SK-N-SH (cell line): ENCODE measurements at regions not wholly inside any gene's neighbourhood (a gene's known extent, or its start where the extent isn't known, plus 50 kb on each side); places are given as distances from the start of the nearest gene placed in this dataset.

Experiments used
- CTCF ChIA-PET: fragments of 300-600, 350-600 bp; formaldehyde crosslinking; extraction: SDS; loops from one replicate; lab custom pipeline; 2021; lab: Yijun Ruan, JAX
- POLR2A ChIA-PET: fragments of 350-600 bp; sonication (Branson Sonifier 250); formaldehyde crosslinking; extraction: SDS; loops from one replicate; lab custom pipeline; 2020; ENCODE audit warnings: antibody characterized with exemption, inconsistent platforms; lab: Yijun Ruan, JAX
- DNase-seq: peaks from one replicate; pipeline ENCODE4 v3.0.0; 2012
- H2AFZ ChIP-seq: fragments of 200-600 bp; sonication (generic); 2 replicates; pipeline ENCODE4 v1.8.1; 2016; ENCODE audit warnings: antibody characterized with exemption, mild to moderate bottlenecking, low read depth
- H3F3A ChIP-seq: fragments of 200-600 bp; sonication (generic); replicated peaks from 2 replicates; pipeline ENCODE3; 2016; ENCODE audit warnings: antibody characterized with exemption, mild to moderate bottlenecking; ENCODE audit not compliant: insufficient read depth
- H3K27ac ChIP-seq, 2 experiments: fragments of 200-500 bp in 1 of 2; fragments of 200-600 bp in 1 of 2; sonication (Bioruptor generic) in 1 of 2; sonication (generic), shearing (Covaris generic) in 1 of 2; 2 replicates each; pipeline versions ENCODE4 v1.5.1 to v1.6.1; 2014 to 2016; ENCODE audit warnings: low read depth in 2 of 2, inconsistent platforms in 1 of 2, low read length in 1 of 2, mild to moderate bottlenecking in 1 of 2, mixed read lengths in 1 of 2
- H3K27me3 ChIP-seq: fragments of 200-600 bp; sonication (generic), shearing (Covaris generic); 2 replicates; pipeline ENCODE4 v1.6.1; 2016; ENCODE audit warnings: mixed run types; ENCODE audit not compliant: insufficient read depth
- H3K36me3 ChIP-seq, 2 experiments: fragments of 200-500 bp in 1 of 2; fragments of 200-600 bp in 1 of 2; sonication (Bioruptor generic) in 1 of 2; sonication (generic) in 1 of 2; replicated peaks in 1 of 2; 2 replicates each; pipeline versions ENCODE3 to v1.5.1; 2014 to 2016; ENCODE audit warnings: low read length in 1 of 2, mild to moderate bottlenecking in 1 of 2; ENCODE audit not compliant: insufficient read depth in 2 of 2, control insufficient read depth in 1 of 2
- H3K4me1 ChIP-seq, 2 experiments: fragments of 200-500 bp in 1 of 2; fragments of 200-600 bp in 1 of 2; sonication (Bioruptor generic) in 1 of 2; sonication (generic), shearing (Covaris generic) in 1 of 2; 2 replicates each; pipeline versions ENCODE4 v1.5.1 to v1.6.1; 2014 to 2016; ENCODE audit warnings: low read depth in 1 of 2, low read length in 1 of 2, mixed run types in 1 of 2; ENCODE audit not compliant: insufficient read depth in 2 of 2, control insufficient read depth in 1 of 2
- H3K4me2 ChIP-seq: fragments of 200-600 bp; sonication (generic), shearing (Covaris generic); 2 replicates; pipeline ENCODE4 v1.6.1; 2017; ENCODE audit warnings: mixed run types
- H3K4me3 ChIP-seq, 2 experiments: fragments of 200-500 bp in 1 of 2; fragments of 200-600 bp in 1 of 2; sonication (Bioruptor generic) in 1 of 2; sonication (generic), shearing (Covaris generic) in 1 of 2; 2 replicates each; pipeline versions ENCODE4 v1.5.1 to v1.8.1; 2014 to 2016; ENCODE audit warnings: low read depth in 2 of 2, inconsistent platforms in 1 of 2, low read length in 1 of 2, mild to moderate bottlenecking in 1 of 2, mixed read lengths in 1 of 2, moderate library complexity in 1 of 2
- H3K79me2 ChIP-seq: fragments of 200-600 bp; sonication (generic); 2 replicates; pipeline ENCODE4 v1.8.1; 2017; ENCODE audit warnings: mild to moderate bottlenecking; ENCODE audit not compliant: insufficient read depth
- H3K9ac ChIP-seq: fragments of 200-600 bp; sonication (generic); 2 replicates; pipeline ENCODE4 v1.6.1; 2017; ENCODE audit warnings: mixed run types
- H3K9me2 ChIP-seq: fragments of 200-600 bp; sonication (generic); 2 replicates; pipeline ENCODE4 v1.6.1; 2017; ENCODE audit warnings: mixed run types
- H3K9me3 ChIP-seq: fragments of 200-600 bp; sonication (generic); 2 replicates; pipeline ENCODE4 v1.6.1; 2017; ENCODE audit warnings: mixed run types, mild to moderate bottlenecking, moderate library complexity
- H4K20me1 ChIP-seq: fragments of 200-600 bp; sonication (generic); 2 replicates; pipeline ENCODE4 v1.6.1; 2017; ENCODE audit warnings: mild to moderate bottlenecking, mixed run types; ENCODE audit not compliant: insufficient read depth
- EP300 ChIP-seq, 2 experiments: IDR thresholded peaks; 2 replicates each; pipeline versions ENCODE4 v1.4.0 to v1.6.1; 2012; ENCODE audit warnings: borderline replicate concordance in 1 of 2, low read depth in 1 of 2, low read length in 1 of 2
- EZH2phosphoT487 ChIP-seq: fragments of 200-600 bp; sonication (generic); IDR thresholded peaks from 2 replicates; pipeline ENCODE4 v1.6.1; 2017; ENCODE audit warnings: low read depth, mixed run types, mild to moderate bottlenecking, antibody characterized with exemption, moderate library complexity, borderline replicate concordance
- FOSL2 ChIP-seq: IDR thresholded peaks from 2 replicates; pipeline ENCODE4 v1.4.0; 2012; ENCODE audit warnings: low read depth, mild to moderate bottlenecking, moderate library complexity, borderline replicate concordance
- FOXJ3 ChIP-seq: sonication (generic); formaldehyde crosslinking; IDR thresholded peaks from 2 replicates; pipeline ENCODE4 v1.5.1; 2020; ENCODE audit warnings: mild to moderate bottlenecking, missing genetic modification reagents
- FOXM1 ChIP-seq: IDR thresholded peaks from 2 replicates; pipeline ENCODE4 v1.4.0; 2012; ENCODE audit warnings: low read depth, mild to moderate bottlenecking
- IRF3 ChIP-seq: fragments of 150-350 bp; IDR thresholded peaks from 2 replicates; pipeline ENCODE4 v1.6.1; 2016; ENCODE audit warnings: mild to moderate bottlenecking, low read depth, low read length
- JUND ChIP-seq: IDR thresholded peaks from 2 replicates; pipeline ENCODE4 v1.4.0; 2012
- MAX ChIP-seq: IDR thresholded peaks from 2 replicates; pipeline ENCODE4 v1.4.0; 2012; ENCODE audit warnings: low read depth
- MEF2A ChIP-seq: IDR thresholded peaks from 2 replicates; pipeline ENCODE4 v1.4.0; 2012; ENCODE audit warnings: low read depth, borderline replicate concordance
- MXI1 ChIP-seq: IDR thresholded peaks from 2 replicates; pipeline ENCODE4 v1.6.1; 2012; ENCODE audit warnings: mild to moderate bottlenecking, low read depth, low read length, improper control_type of control experiment
- NRF1 ChIP-seq: IDR thresholded peaks from 2 replicates; pipeline ENCODE4 v1.6.1; 2012; ENCODE audit warnings: low read depth, mild to moderate bottlenecking, low read length
- PBX3 ChIP-seq: IDR thresholded peaks from 2 replicates; pipeline ENCODE4; 2012
- RAD21 ChIP-seq: IDR thresholded peaks from 2 replicates; pipeline ENCODE4 v1.6.1; 2012; ENCODE audit warnings: mild to moderate bottlenecking, low read length
- REST ChIP-seq: IDR thresholded peaks from 2 replicates; pipeline ENCODE4 v1.6.1; 2012; ENCODE audit warnings: mild to moderate bottlenecking, low read depth, low read length, moderate library complexity
- SIN3A ChIP-seq: IDR thresholded peaks from 2 replicates; pipeline ENCODE4 v1.6.1; 2012; ENCODE audit warnings: low read depth, mild to moderate bottlenecking, low read length, moderate library complexity, borderline replicate concordance
- SMC3 ChIP-seq: IDR thresholded peaks from 2 replicates; pipeline ENCODE4 v1.6.1; 2012; ENCODE audit warnings: low read depth, low read length, improper control_type of control experiment
- TCF12 ChIP-seq: IDR thresholded peaks from 2 replicates; pipeline ENCODE4 v1.4.0; 2012
- TEAD4 ChIP-seq: IDR thresholded peaks from 2 replicates; pipeline ENCODE4 v1.4.0; 2012; ENCODE audit warnings: mild to moderate bottlenecking, borderline replicate concordance; ENCODE audit not compliant: insufficient read depth
- USF1 ChIP-seq: IDR thresholded peaks from 2 replicates; pipeline ENCODE4 v1.4.0; 2012; ENCODE audit warnings: low read depth, borderline replicate concordance
- ZBTB33 ChIP-seq: IDR thresholded peaks from 2 replicates; pipeline ENCODE4 v1.4.0; 2012; ENCODE audit warnings: low read depth, borderline replicate concordance
- WGBS: methylation state at CpG from one replicate; pipeline ENCODE4 v1.1.6; 2017; ENCODE audit warnings: low lambda C conversion rate; 5-methylcytosine and 5-hydroxymethylcytosine counted together

- WGBS = 88% methylated on average over 5 of the region's 5 CpGs
- Histone ChIP-seq H3K36me3 (no peaks in the 10 kb centered on the region), H3K27me3 (no peaks in the 10 kb centered on the region), H3K9ac (no peak overlapping the region), H3K4me1 (peaks cover 0 to 36% of the 10 kb centered on the region in 2 experiments; a peak in 3 of 4 replicates), H2AFZ (no peak overlapping the region), H4K20me1 (no peaks in the 10 kb centered on the region), H3K9me3 (no peaks in the 10 kb centered on the region), H3K4me2 (no peak overlapping the region), H3K79me2 (peaks cover 3% of the 10 kb centered on the region; the same call in 1 of the 2 replicates), H3K4me3 (no peak overlapping the region), H3K27ac (no peak overlapping the region), H3F3A (peaks cover 47% of the 10 kb centered on the region), H3K9me2 (no peaks in the 10 kb centered on the region)
- DNase-seq = no peak
- ChIA-PET CTCF (interaction anchor here (0.9 kb wide), 1 partner anchor 13 kb away, joined by 5 read pairs; no protein-coding TSS in a partner anchor), POLR2A (no interaction called here)
- no peak for TF ChIP-seq REST
- no peak for TF ChIP-seq NRF1
- TF ChIP-seq MAX = no peak
- no peak for TF ChIP-seq FOXJ3 (CRISPR knock-in tag)
- no peak for TF ChIP-seq SIN3A
- no peak for TF ChIP-seq TEAD4
- no peak for TF ChIP-seq SMC3
- no peak for TF ChIP-seq TCF12
- TF ChIP-seq MEF2A = no peak
- no peak for TF ChIP-seq USF1
- no peak for TF ChIP-seq PBX3
- TF ChIP-seq MXI1 = no peak
- no peak for TF ChIP-seq IRF3
- no peak for TF ChIP-seq ZBTB33
- TF ChIP-seq RAD21 = no peak
- TF ChIP-seq EZH2phosphoT487 = no peak
- TF ChIP-seq FOSL2 = no peak
- TF ChIP-seq JUND = no peak
- no peak for TF ChIP-seq FOXM1
- no peak for TF ChIP-seq EP300 (IDR thresholded peaks at IDR 0.05; ENCODE audit: borderline replicate concordance in 1 of 2, low read depth in 1 of 2, low read length in 1 of 2)
Measured at GRCh38 chr1:93800856-93801255, 78.2 kb downstream of the DNTTIP2 start.
